ENCODE measurements at regions not wholly inside any gene's neighbourhood (a gene's known extent, or its start where the extent isn't known, plus 50 kb on each side); places are given as distances from the start of the nearest gene placed in this dataset.

DNA sequence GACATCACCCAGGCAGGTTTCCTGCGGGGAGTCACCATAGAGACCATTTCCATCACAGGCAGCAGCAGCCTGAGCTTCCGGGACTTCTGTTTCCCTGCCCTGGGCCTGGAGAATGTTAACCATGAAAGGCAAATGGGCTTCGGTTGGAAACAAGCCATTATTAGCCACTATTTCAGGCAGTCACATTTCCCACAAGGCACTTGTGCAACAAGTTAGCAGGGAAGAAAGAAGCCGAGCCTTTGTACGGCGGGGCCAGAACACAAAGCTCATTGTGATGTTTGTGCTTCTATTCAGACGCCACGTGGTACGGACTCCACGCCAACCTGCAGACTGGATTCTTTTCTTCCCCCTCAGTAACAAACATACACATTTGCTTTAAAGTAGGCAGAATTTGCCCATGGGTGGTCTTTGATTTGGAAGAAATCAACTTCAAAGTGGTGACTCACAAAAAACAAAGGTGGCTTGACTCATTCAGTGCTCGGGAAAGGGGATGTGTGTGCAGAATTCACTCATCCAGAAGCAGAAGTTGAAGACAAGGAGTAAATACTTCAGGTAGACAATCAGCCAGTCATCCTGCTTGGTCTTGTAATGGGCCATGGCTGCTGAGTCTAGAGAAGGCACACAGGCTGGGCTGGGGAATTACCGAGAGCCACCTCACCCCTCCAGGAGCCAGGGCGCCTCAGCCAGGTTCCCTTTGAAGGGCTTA lies 154.2 kb upstream of the PRMT8 start:
- H3K36me3 ChIP-seq (ENCODE audit: insufficient read depth, low read length, poor library complexity, severe bottlenecking) = no peaks in the 10 kb centered on the region
- H3K9me3 ChIP-seq (ENCODE audit: low read depth, low read length, poor library complexity, severe bottlenecking) = no peaks in the 10 kb centered on the region
- intact Hi-C loops (cut with micrococcal nuclease; ENCODE audit: unreplicated experiment) = no loop called here
- H3K27ac ChIP-seq (ENCODE audit: low read depth, low read length, poor library complexity, severe bottlenecking) = no peak overlapping the region
- POLR2A ChIA-PET (ENCODE audit: low non-redundant PET) = no interaction called here
- CTCF ChIA-PET = no interaction called here
- BruUV-seq (replicated peaks) = no TSS peak
- no peaks in the 10 kb centered on the region for H3K27me3 ChIP-seq (replicated peaks; ENCODE audit: insufficient read depth, low read depth, low read length, poor library complexity)
- no peak for DNase-seq (ENCODE audit: low spot score)
- no peak overlapping the region for H3K4me3 ChIP-seq (ENCODE audit: low read depth, low read length, poor library complexity, severe bottlenecking)
- TF ChIP-seq EZH2 (IDR thresholded peaks at IDR 0.05; ENCODE audit: borderline replicate concordance, low read depth, low read length, poor library complexity, severe bottlenecking) = no peak
- TF ChIP-seq, protein P1, sequence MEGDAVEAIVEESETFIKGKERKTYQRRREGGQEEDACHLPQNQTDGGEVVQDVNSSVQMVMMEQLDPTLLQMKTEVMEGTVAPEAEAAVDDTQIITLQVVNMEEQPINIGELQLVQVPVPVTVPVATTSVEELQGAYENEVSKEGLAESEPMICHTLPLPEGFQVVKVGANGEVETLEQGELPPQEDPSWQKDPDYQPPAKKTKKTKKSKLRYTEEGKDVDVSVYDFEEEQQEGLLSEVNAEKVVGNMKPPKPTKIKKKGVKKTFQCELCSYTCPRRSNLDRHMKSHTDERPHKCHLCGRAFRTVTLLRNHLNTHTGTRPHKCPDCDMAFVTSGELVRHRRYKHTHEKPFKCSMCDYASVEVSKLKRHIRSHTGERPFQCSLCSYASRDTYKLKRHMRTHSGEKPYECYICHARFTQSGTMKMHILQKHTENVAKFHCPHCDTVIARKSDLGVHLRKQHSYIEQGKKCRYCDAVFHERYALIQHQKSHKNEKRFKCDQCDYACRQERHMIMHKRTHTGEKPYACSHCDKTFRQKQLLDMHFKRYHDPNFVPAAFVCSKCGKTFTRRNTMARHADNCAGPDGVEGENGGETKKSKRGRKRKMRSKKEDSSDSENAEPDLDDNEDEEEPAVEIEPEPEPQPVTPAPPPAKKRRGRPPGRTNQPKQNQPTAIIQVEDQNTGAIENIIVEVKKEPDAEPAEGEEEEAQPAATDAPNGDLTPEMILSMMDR (conservative IDR thresholded peaks at IDR 0.05; ENCODE audit: low read depth, low read length) = no peak
- H3K4me1 ChIP-seq (ENCODE audit: insufficient read depth, low read length, poor library complexity, severe bottlenecking) = no peaks in the 10 kb centered on the region

DNA sequence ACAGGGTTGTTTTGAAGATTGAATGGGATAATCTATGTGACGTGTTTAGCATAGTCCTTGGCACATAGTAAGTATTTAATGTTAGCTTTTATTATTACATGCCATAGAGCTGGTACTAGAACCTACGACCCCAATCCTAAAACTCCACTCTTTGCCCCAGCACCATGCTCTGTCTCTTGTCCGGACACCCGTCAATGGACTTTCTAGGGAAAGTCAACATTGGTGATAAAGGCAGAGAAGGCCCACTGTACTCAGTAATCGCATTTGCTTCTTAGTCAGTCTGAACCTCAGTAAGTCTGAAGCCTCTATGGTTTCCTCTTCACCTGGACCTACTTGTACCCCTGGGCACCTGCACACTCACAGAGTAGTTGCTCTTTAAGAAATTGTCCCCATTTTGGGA lies 153.1 kb upstream of the PRMT8 start:
- no TSS peak for BruUV-seq (replicated peaks)
- intact Hi-C loops (cut with micrococcal nuclease; ENCODE audit: unreplicated experiment) = no loop called here
- CTCF ChIA-PET = no interaction called here
- POLR2A ChIA-PET (ENCODE audit: low non-redundant PET) = no interaction called here
- Histone ChIP-seq H3K27ac (ENCODE audit: low read depth, low read length, poor library complexity, severe bottlenecking) (no peak overlapping the region), H3K4me1 (ENCODE audit: insufficient read depth, low read length, poor library complexity, severe bottlenecking) (no peaks in the 10 kb centered on the region), H3K4me3 (ENCODE audit: low read depth, low read length, poor library complexity, severe bottlenecking) (no peak overlapping the region), H3K36me3 (ENCODE audit: insufficient read depth, low read length, poor library complexity, severe bottlenecking) (no peaks in the 10 kb centered on the region), H3K9me3 (ENCODE audit: low read depth, low read length, poor library complexity, severe bottlenecking) (no peaks in the 10 kb centered on the region), H3K27me3 (replicated peaks; ENCODE audit: insufficient read depth, low read depth, low read length, poor library complexity) (no peaks in the 10 kb centered on the region)
- no peak for DNase-seq (ENCODE audit: low spot score)
- TF ChIP-seq, protein P1 (conservative IDR thresholded peaks at IDR 0.05; ENCODE audit: low read depth, low read length) = no peak
- TF ChIP-seq EZH2 (IDR thresholded peaks at IDR 0.05; ENCODE audit: borderline replicate concordance, low read depth, low read length, poor library complexity, severe bottlenecking) = no peak

DNA sequence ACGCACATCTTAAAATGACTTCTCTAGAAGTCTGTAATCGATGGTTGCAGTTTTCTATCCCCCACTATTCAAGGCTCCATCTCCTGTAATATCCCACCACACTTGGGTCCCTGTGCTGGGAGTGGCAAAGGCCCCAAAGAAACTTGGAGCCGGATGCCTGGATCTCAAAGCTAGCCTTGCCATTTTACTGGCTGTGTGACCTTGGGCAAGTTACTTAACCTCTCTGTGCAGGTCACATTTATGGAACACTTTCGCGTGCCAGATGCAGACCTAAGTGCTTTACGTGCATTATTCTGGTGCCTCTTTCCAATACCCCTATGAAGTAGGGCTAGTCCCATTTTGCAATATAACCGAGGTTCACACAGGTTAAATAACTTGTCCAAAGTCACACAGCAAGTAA lies 151.8 kb upstream of the PRMT8 start:
- POLR2A ChIA-PET (ENCODE audit: low non-redundant PET) = no interaction called here
- CTCF ChIA-PET = interaction anchor here (0.7 kb wide), 1 partner anchor 39 kb away, joined by 3 read pairs; no protein-coding TSS in a partner anchor
- intact Hi-C loops (cut with micrococcal nuclease; ENCODE audit: unreplicated experiment) = no loop called here
- no peak overlapping the region for H3K27ac ChIP-seq (ENCODE audit: low read depth, low read length, poor library complexity, severe bottlenecking)
- no peaks in the 10 kb centered on the region for H3K9me3 ChIP-seq (ENCODE audit: low read depth, low read length, poor library complexity, severe bottlenecking)
- H3K27me3 ChIP-seq (replicated peaks; ENCODE audit: insufficient read depth, low read depth, low read length, poor library complexity) = no peaks in the 10 kb centered on the region
- H3K36me3 ChIP-seq (ENCODE audit: insufficient read depth, low read length, poor library complexity, severe bottlenecking) = no peaks in the 10 kb centered on the region
- no peak overlapping the region for H3K4me3 ChIP-seq (ENCODE audit: low read depth, low read length, poor library complexity, severe bottlenecking)
- no peak for DNase-seq (ENCODE audit: low spot score)
- no TSS peak for BruUV-seq (replicated peaks)
- no peak for TF ChIP-seq EZH2 (IDR thresholded peaks at IDR 0.05; ENCODE audit: borderline replicate concordance, low read depth, low read length, poor library complexity, severe bottlenecking)
- TF ChIP-seq, protein P1 (conservative IDR thresholded peaks at IDR 0.05; ENCODE audit: low read depth, low read length) = no peak
- H3K4me1 ChIP-seq (ENCODE audit: insufficient read depth, low read length, poor library complexity, severe bottlenecking) = no peaks in the 10 kb centered on the region

Measured in A673 (cell line).